Activated CD4-positive, alpha-beta T cell treated with anti-CD3 and anti-CD28 coated beads for 48 hours (primary cell): ENCODE measurements at regions not wholly inside any gene's neighbourhood (a gene's known extent, or its start where the extent isn't known, plus 50 kb on each side); places are given as distances from the start of the nearest gene placed in this dataset.
"Not testable (repeated sequence)": the region's sequence is repeated elsewhere in the genome, so short reads cannot be mapped to it uniquely, and the experiment has no call there.

ENCODE experiments used
- DNase-seq: peaks from one replicate; pipeline ENCODE4 v3.0.0-alpha.2; 2020

- no peak for DNase-seq
Measured at GRCh38 chr3:14057701-14058100, 67.0 kb downstream of the CHCHD4 start.

GRCh38 chr3:14047841-14048240 is 76.8 kb downstream of the CHCHD4 start:
- DNase-seq: no peak

- no peak for DNase-seq
Measured at GRCh38 chr3:14047027-14047426, 77.6 kb downstream of the CHCHD4 start.

- DNase-seq: no peak
Measured at GRCh38 chr3:14042680-14043079, 82.0 kb downstream of the CHCHD4 start.

- no peak for DNase-seq
Measured at GRCh38 chr3:14039149-14039548, 85.5 kb downstream of the CHCHD4 start.

- DNase-seq: no peak
Measured at GRCh38 chr3:14037211-14037610, 87.5 kb downstream of the CHCHD4 start.

- no peak for DNase-seq
Measured at GRCh38 chr3:14033023-14033422, 91.6 kb downstream of the CHCHD4 start.

GRCh38 chr3:14031271-14031670 is 93.4 kb downstream of the CHCHD4 start:
- DNase-seq: no peak

GRCh38 chr3:14029390-14029995 is 95.2 kb downstream of the CHCHD4 start:
- not testable (repeated sequence) for DNase-seq

- not testable (repeated sequence) for DNase-seq
Measured at GRCh38 chr3:14028122-14028521, 96.5 kb downstream of the CHCHD4 start.

GRCh38 chr3:14019459-14019858 is 105.2 kb downstream of the CHCHD4 start:
- no peak for DNase-seq

GRCh38 chr3:14016900-14017475 is 107.7 kb downstream of the CHCHD4 start:
- DNase-seq: no peak

- no peak for DNase-seq
Measured at GRCh38 chr3:14007006-14007405, 117.7 kb downstream of the CHCHD4 start.

GRCh38 chr3:14001136-14001535 is 121.3 kb upstream of the WNT7A start:
- no peak for DNase-seq

GRCh38 chr3:14000556-14000955 is 120.7 kb upstream of the WNT7A start:
- no peak for DNase-seq

GRCh38 chr3:13998831-13999230 is 119.0 kb upstream of the WNT7A start:
- DNase-seq: no peak

GRCh38 chr3:13995216-13995615 is 115.3 kb upstream of the WNT7A start:
- not testable (repeated sequence) for DNase-seq

GRCh38 chr3:13988925-13989324 is 109.1 kb upstream of the WNT7A start:
- not testable (repeated sequence) for DNase-seq

- DNase-seq: no peak
Measured at GRCh38 chr3:13976469-13976868, 96.6 kb upstream of the WNT7A start.

GRCh38 chr3:13975686-13976085 is 95.8 kb upstream of the WNT7A start:
- DNase-seq: no peak

- DNase-seq: no peak
Measured at GRCh38 chr3:13972679-13973379, 93.0 kb upstream of the WNT7A start.

- no peak for DNase-seq
Measured at GRCh38 chr3:13966302-13966701, 86.4 kb upstream of the WNT7A start.

- peak; percentile 21 for DNase-seq
Measured at GRCh38 chr3:13963137-13963886, 83.4 kb upstream of the WNT7A start.
